ENCODE measurements at regions not wholly inside any gene's neighbourhood (a gene's known extent, or its start where the extent isn't known, plus 50 kb on each side); places are given as distances from the start of the nearest gene placed in this dataset.

GRCh38 chr6:44058617-44059358 is 68.5 kb downstream of the MRPL14 start:
- DNase-seq (ENCODE audit: low read depth) = no peak
- no peak for TF ChIP-seq CTCF (IDR thresholded peaks at IDR 0.05; ENCODE audit: low read depth, low read length, missing control alignments)
- H3K4me3 ChIP-seq (ENCODE audit: low read depth, low read length) = no peak overlapping the region

GRCh38 chr6:44057931-44058616 is 69.2 kb downstream of the MRPL14 start:
- no peak for TF ChIP-seq CTCF (IDR thresholded peaks at IDR 0.05; ENCODE audit: low read depth, low read length, missing control alignments)
- no peak for DNase-seq (ENCODE audit: low read depth)
- H3K4me3 ChIP-seq (ENCODE audit: low read depth, low read length) = no peak overlapping the region

DNA sequence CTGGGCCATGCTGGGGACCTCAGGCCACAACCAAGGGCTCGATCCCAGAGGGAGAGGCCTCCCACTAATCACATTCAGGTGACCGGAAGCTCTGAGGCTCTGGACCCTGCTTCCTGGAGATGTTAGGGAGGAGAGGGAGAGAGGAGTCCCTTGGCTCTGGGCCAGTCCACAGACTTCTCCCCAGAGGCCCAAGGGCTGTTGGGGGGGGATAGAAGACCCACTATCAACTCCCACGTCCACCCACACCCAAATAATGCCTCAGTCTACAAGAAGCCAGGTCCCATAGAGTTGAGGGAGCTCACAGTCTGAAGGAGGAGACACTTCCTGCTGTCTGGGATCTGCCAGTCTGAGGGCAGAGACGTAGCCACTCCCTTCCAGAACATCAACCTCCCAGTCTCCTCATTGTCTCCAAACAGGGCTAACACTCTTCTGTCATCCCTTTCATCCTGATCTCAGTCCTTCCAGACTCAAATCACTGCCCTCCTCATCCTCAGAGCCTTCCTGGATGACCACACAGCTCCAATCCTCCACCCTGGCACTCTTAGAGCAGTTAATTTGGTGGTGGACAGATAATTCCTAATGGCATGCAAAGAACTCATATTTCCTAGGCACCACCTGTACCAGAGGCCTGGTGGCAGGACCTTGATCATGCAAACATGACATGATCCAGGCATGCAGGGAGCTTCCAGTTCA is 69.9 kb downstream of the MRPL14 start:
- H3K4me3 ChIP-seq (ENCODE audit: low read depth, low read length) = no peak overlapping the region
- TF ChIP-seq CTCF (IDR thresholded peaks at IDR 0.05; ENCODE audit: low read depth, low read length, missing control alignments) = no peak
- no peak for DNase-seq (ENCODE audit: low read depth)

DNA sequence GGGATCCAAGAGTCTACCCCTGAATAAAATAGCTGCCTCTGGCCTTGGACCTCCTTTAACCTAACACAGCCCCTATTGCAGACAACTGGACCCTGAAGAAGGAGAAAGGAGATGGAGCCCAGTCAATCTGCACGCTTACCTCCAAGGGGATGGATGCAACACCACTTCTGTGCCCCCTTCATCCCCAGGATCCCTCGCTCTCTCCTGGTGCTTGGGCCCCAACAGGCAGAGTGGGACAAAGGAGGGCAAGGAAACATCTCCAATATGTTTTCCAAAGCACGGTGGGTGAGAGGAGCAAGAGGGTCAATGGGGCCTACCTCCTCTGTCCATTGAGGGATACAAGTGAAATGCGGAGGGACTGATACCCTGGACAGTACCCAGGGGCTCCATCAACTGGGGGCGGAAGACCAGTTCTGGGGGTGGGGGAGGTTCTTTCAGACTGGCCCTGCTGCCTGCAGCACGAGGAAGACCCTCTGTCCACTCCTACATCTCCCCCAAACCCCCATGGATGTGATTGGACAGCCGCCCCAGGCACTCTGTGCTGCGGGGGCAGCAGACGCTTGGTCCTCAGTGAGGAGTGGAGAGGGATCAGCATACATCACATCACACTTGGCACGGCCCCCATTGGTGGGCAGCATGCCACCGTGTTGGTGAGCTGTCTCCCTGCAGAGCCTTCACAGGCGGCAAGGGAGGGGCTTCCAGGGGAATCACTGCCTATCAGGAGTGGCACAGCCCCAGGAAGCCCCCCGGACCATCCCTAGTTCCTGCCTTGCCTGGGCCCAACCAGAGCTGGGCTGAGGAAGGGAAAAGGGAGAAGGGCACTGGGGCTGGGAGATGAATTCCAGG is 70.6 kb downstream of the MRPL14 start:
- DNase-seq (ENCODE audit: low read depth) = no peak
- TF ChIP-seq CTCF (IDR thresholded peaks at IDR 0.05; ENCODE audit: low read depth, low read length, missing control alignments) = no peak
- no peak overlapping the region for H3K4me3 ChIP-seq (ENCODE audit: low read depth, low read length)

DNA sequence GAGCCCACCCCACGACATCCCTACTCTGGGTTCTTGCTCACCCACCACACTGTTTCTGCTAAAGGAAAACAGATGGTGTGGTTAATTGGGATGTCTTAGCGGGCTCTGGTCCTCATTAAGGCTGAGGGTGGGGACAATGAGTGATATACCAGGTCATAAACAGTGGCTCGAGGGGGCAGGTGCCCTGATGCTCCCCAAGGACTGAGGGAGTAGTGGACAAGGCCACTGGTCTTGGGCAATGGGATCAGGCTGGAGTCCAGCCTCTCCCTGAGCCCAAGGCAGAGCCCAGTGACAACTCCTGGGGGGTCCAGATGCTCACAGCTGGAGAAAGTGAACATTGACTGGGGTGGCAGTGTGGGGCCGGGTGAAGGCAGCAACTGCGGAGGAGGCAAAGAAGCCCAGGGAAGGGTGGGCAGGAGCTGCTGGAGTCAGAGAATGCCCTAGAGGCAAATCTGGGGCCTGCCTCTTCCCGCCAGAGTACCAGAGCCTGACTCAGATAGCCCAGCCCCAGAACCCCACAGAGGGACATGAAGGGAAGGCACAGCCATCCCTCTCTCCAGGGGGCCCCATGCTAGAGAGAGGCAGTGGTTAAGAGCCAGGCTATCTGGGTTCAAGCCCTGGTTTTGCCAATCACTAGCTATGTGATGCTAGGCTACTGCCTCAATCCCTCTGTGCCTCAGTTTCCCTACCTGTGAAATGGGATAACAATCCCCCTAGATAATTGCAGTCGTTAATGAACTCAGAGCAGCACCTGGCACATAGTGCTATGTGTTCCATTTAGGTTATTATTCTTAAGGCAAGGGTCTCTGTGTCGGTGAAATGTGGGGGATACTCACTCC is 72.3 kb downstream of the MRPL14 start:
- no peak for DNase-seq (ENCODE audit: low read depth)
- no peak for TF ChIP-seq CTCF (IDR thresholded peaks at IDR 0.05; ENCODE audit: low read depth, low read length, missing control alignments)
- H3K4me3 ChIP-seq (ENCODE audit: low read depth, low read length) = no peak overlapping the region
